Thoracic aorta (tissue), 2 donors: ENCODE measurements at regions not wholly inside any gene's neighbourhood (a gene's known extent, or its start where the extent isn't known, plus 50 kb on each side); places are given as distances from the start of the nearest gene placed in this dataset.

ENCODE experiments used
- ATAC-seq: fragments of 150-250 bp; one replicate; pipeline ENCODE4 v1.8.0; 2017; ENCODE audit warnings: low read depth; ENCODE audit not compliant: insufficient number of reproducible peaks, low FRiP score
- DNase-seq: peaks from one replicate; pipeline ENCODE4 v3.0.0-alpha.2; 2020; ENCODE audit warnings: low spot score
- H3K27ac ChIP-seq, 2 donors: fragments of 200-600 bp; sonication (generic); 1 replicate in 1 of 2; 2 replicates in 1 of 2; pipeline ENCODE4 v1.5.1; 2016; ENCODE audit warnings: mild to moderate bottlenecking in 2 of 2, moderate library complexity in 2 of 2
- H3K27me3 ChIP-seq: fragments of 200-600 bp; sonication (generic); replicated peaks from 2 replicates; pipeline ENCODE4 v1.6.0; 2016; ENCODE audit warnings: mild to moderate bottlenecking; ENCODE audit not compliant: insufficient read depth
- H3K36me3 ChIP-seq: fragments of 200-600 bp; sonication (generic); one replicate; pipeline ENCODE4 v1.5.1; 2016
- H3K4me1 ChIP-seq, 2 donors: fragments of 200-600 bp; sonication (generic); 1 replicate in 1 of 2; 2 replicates in 1 of 2; pipeline versions ENCODE4 v1.5.1 to v1.6.0; 2016; ENCODE audit warnings: low read depth in 2 of 2, mild to moderate bottlenecking in 1 of 2; ENCODE audit not compliant: control insufficient read depth in 1 of 2
- H3K4me3 ChIP-seq: fragments of 200-600 bp; sonication (generic); 2 replicates; pipeline ENCODE4 v1.5.1; 2016; ENCODE audit warnings: mild to moderate bottlenecking
- H3K9me3 ChIP-seq: fragments of 200-600 bp; sonication (generic); 2 replicates; pipeline ENCODE4 v1.5.1; 2016
- TF ChIP-seq, protein P1 (sequence below): fragments of 200-600 bp; sonication (generic); IDR thresholded peaks from one replicate; pipeline ENCODE4 v1.5.1; 2019; ENCODE audit warnings: antibody characterized with exemption

DNA sequence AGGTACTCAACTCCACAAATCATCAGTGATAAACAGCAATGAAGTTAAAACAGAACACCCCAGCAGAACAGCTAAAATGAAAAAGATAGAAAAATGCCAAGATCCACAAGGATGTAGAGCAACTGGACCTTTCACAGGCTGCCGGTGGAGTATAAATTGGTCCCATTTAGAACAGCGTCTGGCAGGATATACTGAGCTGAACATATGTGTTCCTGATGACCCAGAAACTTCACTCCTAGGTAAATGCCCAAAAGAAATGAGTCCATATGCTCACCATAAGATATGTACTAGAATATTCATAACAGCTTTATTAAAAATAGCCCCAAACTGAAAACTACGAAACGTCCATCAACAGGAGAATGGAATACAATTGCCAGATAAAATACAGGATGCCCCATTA lies 102.4 kb downstream of the OAT start:
- no peak for ATAC-seq
- H3K27ac ChIP-seq = no peak overlapping the region
- H3K27me3 ChIP-seq = no peaks in the 10 kb centered on the region
- TF ChIP-seq, protein P1, sequence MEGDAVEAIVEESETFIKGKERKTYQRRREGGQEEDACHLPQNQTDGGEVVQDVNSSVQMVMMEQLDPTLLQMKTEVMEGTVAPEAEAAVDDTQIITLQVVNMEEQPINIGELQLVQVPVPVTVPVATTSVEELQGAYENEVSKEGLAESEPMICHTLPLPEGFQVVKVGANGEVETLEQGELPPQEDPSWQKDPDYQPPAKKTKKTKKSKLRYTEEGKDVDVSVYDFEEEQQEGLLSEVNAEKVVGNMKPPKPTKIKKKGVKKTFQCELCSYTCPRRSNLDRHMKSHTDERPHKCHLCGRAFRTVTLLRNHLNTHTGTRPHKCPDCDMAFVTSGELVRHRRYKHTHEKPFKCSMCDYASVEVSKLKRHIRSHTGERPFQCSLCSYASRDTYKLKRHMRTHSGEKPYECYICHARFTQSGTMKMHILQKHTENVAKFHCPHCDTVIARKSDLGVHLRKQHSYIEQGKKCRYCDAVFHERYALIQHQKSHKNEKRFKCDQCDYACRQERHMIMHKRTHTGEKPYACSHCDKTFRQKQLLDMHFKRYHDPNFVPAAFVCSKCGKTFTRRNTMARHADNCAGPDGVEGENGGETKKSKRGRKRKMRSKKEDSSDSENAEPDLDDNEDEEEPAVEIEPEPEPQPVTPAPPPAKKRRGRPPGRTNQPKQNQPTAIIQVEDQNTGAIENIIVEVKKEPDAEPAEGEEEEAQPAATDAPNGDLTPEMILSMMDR = no peak
- DNase-seq = no peak
- H3K36me3 ChIP-seq = no peaks in the 10 kb centered on the region
- peaks cover 0 to 25% of the 10 kb centered on the region in 2 donors for H3K4me1 ChIP-seq
- H3K4me3 ChIP-seq = no peak overlapping the region
- H3K9me3 ChIP-seq = no peaks in the 10 kb centered on the region

DNA sequence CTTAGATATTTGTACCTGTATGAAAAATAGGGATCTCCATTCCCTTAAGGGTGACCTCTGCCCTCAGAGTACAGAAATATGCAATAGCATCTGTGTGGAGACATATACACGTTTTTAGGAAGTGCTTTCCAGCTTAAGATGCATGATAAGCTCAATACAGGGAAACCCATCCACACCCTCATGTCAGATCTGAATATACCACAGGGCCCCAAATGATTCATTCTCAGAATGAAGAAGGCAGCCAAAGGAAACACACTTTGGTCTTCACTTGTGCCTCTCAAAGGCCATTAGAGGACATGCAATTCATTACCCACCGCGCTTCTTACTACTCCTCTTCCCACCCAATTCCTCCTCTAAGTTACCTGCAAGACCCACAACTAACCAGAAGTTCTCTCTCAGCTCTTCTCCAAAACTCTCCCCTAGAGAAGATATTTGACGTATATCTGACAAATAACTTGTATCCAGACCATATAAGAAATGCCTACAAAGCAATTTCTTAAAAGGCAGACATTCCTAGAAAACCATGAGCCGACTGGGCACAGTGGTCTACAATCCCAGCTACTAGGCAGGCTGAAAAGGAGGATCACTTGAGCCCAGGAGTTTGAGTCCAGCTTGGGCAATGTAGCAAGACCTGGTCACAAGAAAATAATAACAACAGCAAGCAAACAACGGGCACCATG lies 103.0 kb downstream of the OAT start:
- Histone ChIP-seq H3K36me3 (no peaks in the 10 kb centered on the region), H3K4me1 (peaks cover 0 to 24% of the 10 kb centered on the region in 2 donors), H3K9me3 (no peaks in the 10 kb centered on the region), H3K27me3 (no peaks in the 10 kb centered on the region), H3K4me3 (no peak overlapping the region), H3K27ac (no peak overlapping the region)
- TF ChIP-seq, protein P1 = no peak
- DNase-seq (no peak), ATAC-seq (no peak)

DNA sequence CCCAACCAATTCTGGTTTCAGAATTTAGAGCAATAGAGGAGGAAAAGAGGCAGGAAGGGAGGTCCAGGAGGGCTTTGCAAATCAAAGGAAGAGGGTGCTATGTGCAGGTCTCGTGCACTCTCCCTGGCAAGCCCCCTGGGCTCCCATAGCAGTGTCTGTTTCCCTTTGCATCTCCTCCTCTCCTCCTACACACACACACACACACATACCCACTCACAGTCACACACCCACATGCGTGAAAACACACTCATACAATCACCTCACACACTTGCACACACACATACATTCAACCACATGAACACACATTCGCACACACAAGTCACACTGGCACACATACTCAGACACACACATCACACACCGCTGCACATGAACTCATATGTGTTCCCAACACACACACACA lies 105.3 kb downstream of the OAT start:
- TF ChIP-seq, protein P1 = no peak
- H3K36me3 ChIP-seq = no peaks in the 10 kb centered on the region
- no peak overlapping the region for H3K27ac ChIP-seq
- H3K4me1 ChIP-seq = peaks cover 0 to 12% of the 10 kb centered on the region in 2 donors
- H3K9me3 ChIP-seq = no peaks in the 10 kb centered on the region
- no peaks in the 10 kb centered on the region for H3K27me3 ChIP-seq
- no peak for ATAC-seq
- no peak for DNase-seq
- H3K4me3 ChIP-seq = no peak overlapping the region

DNA sequence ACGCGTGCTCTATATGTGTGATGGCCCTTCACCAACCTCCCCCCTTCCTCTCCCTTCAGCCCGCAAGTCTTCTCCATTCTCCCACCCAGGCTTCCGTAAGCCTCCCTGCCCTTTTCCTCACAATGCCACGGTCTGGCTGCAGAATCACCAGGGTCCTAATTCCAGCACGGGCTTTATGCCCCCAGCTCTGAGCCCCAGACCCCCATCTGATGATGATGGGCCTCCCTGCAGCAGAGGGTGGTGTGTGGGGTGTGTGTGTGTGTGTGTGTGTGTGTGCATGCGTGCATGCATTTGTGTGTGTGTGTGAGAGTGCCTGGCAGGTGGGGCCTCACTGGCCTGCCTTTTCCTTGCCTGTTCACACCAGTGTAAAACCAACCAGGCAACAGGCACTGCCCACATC lies 109.9 kb downstream of the OAT start:
- DNase-seq (no peak), ATAC-seq (no peak)
- Histone ChIP-seq H3K4me3 (no peak overlapping the region), H3K9me3 (no peaks in the 10 kb centered on the region), H3K27ac (no peak overlapping the region), H3K36me3 (no peaks in the 10 kb centered on the region), H3K4me1 (peaks cover 0 to 3% of the 10 kb centered on the region in 2 donors), H3K27me3 (no peaks in the 10 kb centered on the region)
- TF ChIP-seq, protein P1 = no peak

DNA sequence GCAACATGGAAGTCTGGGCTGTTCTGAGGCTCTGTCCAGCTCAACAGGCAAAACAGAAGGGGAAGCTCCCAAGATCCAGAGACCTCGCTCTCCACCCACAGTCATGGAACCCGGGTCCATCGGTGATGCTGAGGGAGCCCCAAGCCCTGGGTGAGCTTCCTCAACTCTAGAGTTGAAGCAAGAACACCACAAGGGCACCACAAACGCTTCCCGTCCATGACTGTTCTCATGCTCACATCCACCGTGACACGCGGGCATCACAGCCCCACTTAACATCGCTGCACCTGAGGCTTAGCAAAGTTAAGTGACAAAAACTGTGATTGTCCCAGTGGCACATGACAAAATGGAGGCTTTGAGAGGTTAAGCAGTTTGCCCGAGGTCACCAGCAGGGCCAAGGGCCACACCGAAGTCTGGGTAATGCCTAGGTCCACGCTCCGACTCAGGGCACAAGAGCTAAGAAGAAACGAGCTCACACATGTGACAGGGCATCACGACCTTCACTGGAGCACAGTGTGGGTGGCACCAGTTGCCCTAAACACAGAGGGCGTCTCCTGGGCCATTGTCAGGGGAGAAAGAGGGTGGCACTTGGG lies 110.6 kb downstream of the OAT start:
- H3K36me3 ChIP-seq = no peaks in the 10 kb centered on the region
- ATAC-seq (no peak), DNase-seq (no peak)
- TF ChIP-seq, protein P1 = no peak
- no peaks in the 10 kb centered on the region for H3K9me3 ChIP-seq
- H3K4me1 ChIP-seq = peaks cover 0 to 3% of the 10 kb centered on the region in 2 donors
- no peak overlapping the region for H3K27ac ChIP-seq
- no peaks in the 10 kb centered on the region for H3K27me3 ChIP-seq
- no peak overlapping the region for H3K4me3 ChIP-seq
